Fibroblast of villous mesenchyme (primary cell): ENCODE measurements at regions not wholly inside any gene's neighbourhood (a gene's known extent, or its start where the extent isn't known, plus 50 kb on each side); places are given as distances from the start of the nearest gene placed in this dataset.

Source experiments
- DNase-seq: peaks from one replicate; pipeline ENCODE4 v3.0.0-alpha.2; 2010; ENCODE audit warnings: low read depth
- H3K4me3 ChIP-seq: 2 replicates; pipeline ENCODE4 v1.5.1; 2011; ENCODE audit warnings: low read depth, mild to moderate bottlenecking, low read length
- TF ChIP-seq, protein P1 (sequence below): IDR thresholded peaks from 2 replicates; pipeline ENCODE4 v1.5.1; 2012; ENCODE audit warnings: low read depth, mild to moderate bottlenecking, low read length; ENCODE audit not compliant: insufficient read depth

DNA sequence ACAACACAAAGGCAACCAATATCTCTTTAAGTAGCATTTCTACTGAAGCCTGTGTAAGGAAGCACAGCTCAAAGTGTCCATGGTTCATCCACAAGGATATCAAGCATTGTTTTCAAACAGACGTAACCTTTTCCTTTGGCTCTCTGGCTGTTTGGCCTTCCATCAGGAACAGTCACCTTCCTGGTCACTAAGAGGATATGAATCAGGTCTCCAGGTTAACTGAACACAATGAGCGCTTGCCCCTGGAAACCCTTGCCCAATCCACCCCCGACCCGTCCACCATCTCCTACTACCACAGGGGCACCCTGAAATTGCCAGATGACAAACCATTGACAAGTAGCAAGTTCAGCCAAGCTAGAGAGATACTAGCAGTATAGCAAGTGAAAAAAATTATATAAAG lies 114.4 kb upstream of the COL21A1 start:
- no peak overlapping the region for H3K4me3 ChIP-seq
- no peak for DNase-seq
- TF ChIP-seq, protein P1, sequence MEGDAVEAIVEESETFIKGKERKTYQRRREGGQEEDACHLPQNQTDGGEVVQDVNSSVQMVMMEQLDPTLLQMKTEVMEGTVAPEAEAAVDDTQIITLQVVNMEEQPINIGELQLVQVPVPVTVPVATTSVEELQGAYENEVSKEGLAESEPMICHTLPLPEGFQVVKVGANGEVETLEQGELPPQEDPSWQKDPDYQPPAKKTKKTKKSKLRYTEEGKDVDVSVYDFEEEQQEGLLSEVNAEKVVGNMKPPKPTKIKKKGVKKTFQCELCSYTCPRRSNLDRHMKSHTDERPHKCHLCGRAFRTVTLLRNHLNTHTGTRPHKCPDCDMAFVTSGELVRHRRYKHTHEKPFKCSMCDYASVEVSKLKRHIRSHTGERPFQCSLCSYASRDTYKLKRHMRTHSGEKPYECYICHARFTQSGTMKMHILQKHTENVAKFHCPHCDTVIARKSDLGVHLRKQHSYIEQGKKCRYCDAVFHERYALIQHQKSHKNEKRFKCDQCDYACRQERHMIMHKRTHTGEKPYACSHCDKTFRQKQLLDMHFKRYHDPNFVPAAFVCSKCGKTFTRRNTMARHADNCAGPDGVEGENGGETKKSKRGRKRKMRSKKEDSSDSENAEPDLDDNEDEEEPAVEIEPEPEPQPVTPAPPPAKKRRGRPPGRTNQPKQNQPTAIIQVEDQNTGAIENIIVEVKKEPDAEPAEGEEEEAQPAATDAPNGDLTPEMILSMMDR, result no peak

DNA sequence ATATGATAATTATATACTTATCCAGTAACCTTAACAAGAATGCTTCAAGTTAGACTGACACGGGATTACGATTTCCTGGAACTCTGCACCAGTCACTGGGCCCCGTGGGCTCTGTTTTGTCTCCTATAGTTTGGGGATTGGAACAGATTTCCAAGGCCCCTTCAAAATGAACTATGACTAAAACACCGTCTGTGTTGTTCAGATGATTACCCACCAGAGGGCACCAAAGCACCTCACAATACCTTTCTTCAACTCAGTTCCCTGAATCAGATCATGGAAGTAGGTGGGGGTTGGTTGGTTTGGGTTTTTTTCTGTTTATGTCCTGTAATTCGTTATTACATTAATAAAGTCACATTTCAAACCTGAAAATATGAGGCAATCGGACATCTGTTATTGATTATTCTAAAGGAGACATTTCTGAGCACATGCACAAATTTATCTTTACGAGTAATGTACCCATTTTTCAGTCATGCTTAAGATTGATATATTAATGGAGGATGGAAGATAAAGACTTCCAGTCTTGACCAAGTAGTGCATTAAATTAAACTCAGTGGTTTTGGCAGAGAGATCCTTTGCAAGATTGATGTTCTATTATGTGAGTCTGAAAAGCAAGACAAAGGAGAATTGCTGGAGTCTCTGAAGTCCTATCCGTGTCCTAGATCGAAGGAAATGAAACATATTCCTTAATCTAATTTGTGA lies 112.0 kb upstream of the COL21A1 start:
- H3K4me3 ChIP-seq, result no peak overlapping the region
- DNase-seq, result peak; percentile 81

DNA sequence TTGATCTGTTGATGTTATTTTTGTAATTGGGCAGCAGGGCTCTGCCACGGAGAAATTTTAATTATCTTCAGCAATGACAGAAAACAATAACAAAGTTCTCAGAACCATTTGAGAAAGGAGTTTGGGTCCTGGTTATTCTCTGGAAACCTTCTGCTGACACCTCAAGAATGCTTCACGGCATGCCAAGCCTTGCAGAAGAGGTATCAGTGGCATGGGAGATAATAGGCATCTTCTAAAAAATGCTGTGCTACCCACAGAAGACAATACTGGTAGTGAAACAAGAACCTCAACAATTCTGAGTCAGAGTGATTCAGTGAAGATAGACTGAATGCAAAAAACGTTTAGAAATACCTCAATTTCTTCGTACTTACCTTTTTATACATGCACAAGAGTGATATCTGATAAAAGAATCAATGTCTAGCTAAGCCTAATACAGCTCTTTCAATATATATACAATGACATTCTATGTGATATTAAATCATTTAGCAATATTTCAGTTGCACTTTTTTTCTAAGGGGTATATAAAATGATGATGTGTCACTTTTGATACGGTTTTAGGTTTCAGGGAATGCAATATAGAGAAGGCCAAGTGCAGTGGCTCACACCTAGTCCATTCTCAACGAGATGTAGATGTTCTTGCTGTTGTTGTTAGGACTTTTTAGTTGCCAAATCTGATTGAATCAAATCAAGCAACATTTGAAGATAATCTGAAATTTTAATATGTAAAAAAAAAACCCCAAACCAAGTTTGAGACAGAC lies 110.4 kb upstream of the COL21A1 start:
- no peak for DNase-seq
- no peak overlapping the region for H3K4me3 ChIP-seq
- TF ChIP-seq, protein P1, result no peak

More for the DNA sequence above, 112.0 kb upstream of the COL21A1 start:
- TF ChIP-seq, protein P1, result peak; percentile 83

DNA sequence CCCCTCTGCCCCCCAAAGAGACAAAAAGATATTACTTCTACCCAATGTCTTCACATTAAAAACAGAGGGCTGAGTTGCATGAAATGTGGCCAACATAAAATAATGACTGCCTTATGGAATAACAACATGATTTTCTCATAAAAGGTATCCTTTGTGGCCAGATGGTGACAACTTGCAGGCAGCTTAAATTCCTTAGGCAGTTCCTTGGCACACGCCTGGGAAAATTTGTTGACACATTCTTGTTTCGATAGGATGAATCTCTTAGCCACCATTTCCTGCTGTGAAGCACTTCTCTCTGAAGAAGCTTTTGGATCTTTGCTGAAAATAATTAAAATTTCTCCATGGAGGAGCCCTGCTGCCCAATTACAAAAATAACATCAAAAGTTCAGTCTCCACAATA lies 109.0 kb upstream of the COL21A1 start:
- H3K4me3 ChIP-seq, result no peak overlapping the region
- DNase-seq, result peak; percentile 45
- TF ChIP-seq, protein P1, result no peak

DNA sequence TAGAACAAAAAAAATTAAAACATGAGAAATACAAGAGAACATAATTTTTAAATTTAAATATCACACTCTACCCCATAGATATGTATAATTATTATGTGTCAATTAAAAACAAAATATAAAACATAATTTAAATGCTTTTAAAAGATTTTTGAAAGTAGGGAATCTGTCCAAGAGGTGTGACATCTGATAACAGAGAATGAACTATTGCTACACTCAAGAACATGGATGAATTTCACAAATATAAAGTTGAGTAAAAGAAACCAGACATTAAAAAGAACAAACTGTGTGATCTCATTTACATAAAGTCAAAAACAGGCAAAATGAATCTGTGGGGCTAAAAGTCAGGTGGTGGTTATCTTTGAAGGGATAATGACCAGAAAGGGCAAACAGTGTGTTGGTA lies 106.5 kb upstream of the COL21A1 start:
- TF ChIP-seq, protein P1, result no peak
- no peak overlapping the region for H3K4me3 ChIP-seq
- no peak for DNase-seq

DNA sequence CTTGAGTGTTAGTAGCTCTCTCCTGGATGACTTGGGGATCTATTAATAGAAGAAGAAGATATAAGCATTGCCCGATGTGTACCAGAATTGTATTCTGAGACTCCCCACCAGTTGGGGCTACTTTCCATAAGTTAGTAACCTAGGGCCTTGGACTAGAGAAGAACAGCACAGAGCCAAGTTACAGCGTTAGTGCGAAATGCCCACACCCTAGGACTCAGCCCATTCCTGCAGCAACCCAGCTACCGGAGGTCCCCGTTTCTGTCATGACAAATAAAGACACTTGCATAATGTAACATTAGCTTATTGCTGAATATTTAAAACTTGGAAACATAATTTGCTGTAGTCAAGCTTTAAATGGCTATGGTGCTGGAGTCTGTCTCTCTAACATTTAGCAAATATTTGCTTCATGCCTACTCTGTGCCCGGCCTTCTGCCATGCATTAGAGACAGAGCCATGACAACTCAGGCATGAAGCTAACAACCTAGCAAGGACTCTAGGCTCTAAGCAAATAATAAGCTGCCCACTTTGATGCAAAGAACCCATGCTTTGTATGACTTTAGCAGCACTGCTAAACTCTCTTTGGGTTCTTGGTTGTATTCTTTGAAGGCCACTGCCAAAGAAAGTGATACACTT lies 103.4 kb upstream of the COL21A1 start:
- TF ChIP-seq, protein P1, result no peak
- DNase-seq, result no peak

More for the DNA sequence above, 103.4 kb upstream of the COL21A1 start:
- H3K4me3 ChIP-seq, result no peak overlapping the region
